HCT116 (cell line): ENCODE measurements at regions not wholly inside any gene's neighbourhood (a gene's known extent, or its start where the extent isn't known, plus 50 kb on each side); places are given as distances from the start of the nearest gene placed in this dataset.

Experiments
- ATAC-seq: fragments of 200-7000 bp; cut with Tn5 transposase; 2 replicates; pipeline ENCODE4 v1.9.1; 2020; ENCODE audit warnings: mild to moderate bottlenecking, moderate library complexity
- BruUV-seq: library from RNA; stranded (reverse); fragments of 400-500 nt; replicated peaks from 2 replicates; lab custom pipeline; 2021; lab: Mats Ljungman, UMichigan
- CTCF ChIA-PET: fragments of 300-600 bp; sonication (Branson Sonifier 250); formaldehyde crosslinking; loops from one replicate; lab custom pipeline; 2021; ENCODE audit warnings: antibody characterized with exemption; lab: Charles Lee
- POLR2A ChIA-PET: fragments of 300-600, 350-600 bp; sonication (Branson Sonifier 250); formaldehyde crosslinking; loops from one replicate; lab custom pipeline; 2021; ENCODE audit warnings: antibody characterized with exemption; lab: Charles Lee
- RAD21 ChIA-PET, 2 experiments: fragments of 300-600 bp; sonication (Branson Sonifier 250); formaldehyde crosslinking; loops; one replicate each; lab custom pipeline; 2023; ENCODE audit warnings: low total read pairs in 2 of 2; ENCODE audit not compliant: uncharacterized antibody in 2 of 2, unreplicated experiment in 2 of 2, low non-redundant PET in 1 of 2; lab: Charles Lee
- DNase-seq: peaks from one replicate; pipeline ENCODE4 v3.0.0-alpha.2; 2010; ENCODE audit warnings: low read depth, low spot score
- H2AFZ ChIP-seq: fragments of 200-600 bp; shearing (Covaris generic), sonication (generic); 2 replicates; pipeline ENCODE4 v1.6.1; 2017; ENCODE audit warnings: low read depth, mixed run types, mixed read lengths, antibody characterized with exemption, low read length; ENCODE audit not compliant: poor library complexity, severe bottlenecking
- H3K27ac ChIP-seq: 2 replicates; pipeline ENCODE4 v1.5.1; 2012; ENCODE audit warnings: low read depth, low read length
- H3K27me3 ChIP-seq: fragments of 200-600 bp; sonication (generic); 2 replicates; pipeline ENCODE4 v1.6.1; 2016; ENCODE audit warnings: mixed run types, low read length, mixed read lengths; ENCODE audit not compliant: insufficient read depth
- H3K36me3 ChIP-seq, 2 experiments: fragments of 200-500 bp in 1 of 2; fragments of 200-600 bp in 1 of 2; sonication (Bioruptor generic) in 1 of 2; sonication (generic) in 1 of 2; 2 replicates each; pipeline versions ENCODE4 v1.5.1 to v1.6.1; 2014 to 2016; ENCODE audit warnings: low read length in 2 of 2, inconsistent platforms in 1 of 2, mixed read lengths in 1 of 2, mixed run types in 1 of 2; ENCODE audit not compliant: insufficient read depth in 2 of 2, control insufficient read depth in 1 of 2
- H3K4me1 ChIP-seq, 2 experiments: fragments of 200-600 bp in 1 of 2; sonication (generic) in 1 of 2; 2 replicates each; pipeline versions ENCODE4 v1.5.1 to v1.6.1; 2012 to 2017; ENCODE audit warnings: low read length in 2 of 2, inconsistent platforms in 1 of 2, mild to moderate bottlenecking in 1 of 2, mixed read lengths in 1 of 2, mixed run types in 1 of 2, moderate library complexity in 1 of 2; ENCODE audit not compliant: insufficient read depth in 2 of 2, control insufficient read depth in 1 of 2
- H3K4me2 ChIP-seq: fragments of 200-600 bp; sonication (generic); 2 replicates; pipeline ENCODE4 v1.6.1; 2017; ENCODE audit warnings: mixed run types, low read length, mixed read lengths
- H3K4me3 ChIP-seq, 2 experiments: fragments of 200-600 bp in 1 of 2; sonication (generic) in 1 of 2; replicated peaks in 1 of 2; 2 replicates each; pipeline ENCODE4 v1.5.1; 2011 to 2016; ENCODE audit warnings: low read length in 2 of 2, control low read depth in 1 of 2, low read depth in 1 of 2, mild to moderate bottlenecking in 1 of 2, mixed read lengths in 1 of 2, mixed run types in 1 of 2
- H3K79me2 ChIP-seq: fragments of 200-600 bp; sonication (generic); 2 replicates; pipeline ENCODE4 v1.6.1; 2017; ENCODE audit warnings: mild to moderate bottlenecking, mixed run types, low read length, moderate library complexity, mixed read lengths; ENCODE audit not compliant: insufficient read depth
- H3K9ac ChIP-seq: fragments of 200-600 bp; sonication (generic); 2 replicates; pipeline ENCODE4 v1.6.1; 2016; ENCODE audit warnings: low read length, mixed read lengths
- H3K9me2 ChIP-seq: fragments of 200-600 bp; sonication (generic), shearing (Covaris generic); 2 replicates; pipeline ENCODE4 v1.6.1; 2017; ENCODE audit warnings: mixed run types, mild to moderate bottlenecking, moderate library complexity; ENCODE audit not compliant: insufficient read depth
- H3K9me3 ChIP-seq, 2 experiments: fragments of 200-500 bp in 1 of 2; fragments of 200-600 bp in 1 of 2; sonication (Bioruptor generic) in 1 of 2; sonication (generic) in 1 of 2; 2 replicates each; pipeline ENCODE4 v1.6.1; 2014 to 2017; ENCODE audit warnings: low read length in 2 of 2, mixed read lengths in 2 of 2, inconsistent platforms in 1 of 2, low read depth in 1 of 2, mild to moderate bottlenecking in 1 of 2, mixed run types in 1 of 2, moderate library complexity in 1 of 2; ENCODE audit not compliant: control insufficient read depth in 1 of 2, insufficient read depth in 1 of 2
- H4K20me1 ChIP-seq: fragments of 200-600 bp; sonication (generic), shearing (Covaris generic); 2 replicates; pipeline ENCODE4 v1.6.1; 2017; ENCODE audit warnings: mixed run types, mild to moderate bottlenecking, moderate library complexity; ENCODE audit not compliant: insufficient read depth
- EGR1 ChIP-seq: IDR thresholded peaks from 2 replicates; pipeline ENCODE4 v1.6.1; 2012; ENCODE audit warnings: low read depth
- ELF1 ChIP-seq: IDR thresholded peaks from 2 replicates; pipeline ENCODE4 v1.6.1; 2012; ENCODE audit warnings: low read depth, borderline replicate concordance
- EZH2 ChIP-seq: fragments of 200-600 bp; sonication (generic); IDR thresholded peaks from 2 replicates; pipeline ENCODE4 v1.6.1; 2017; ENCODE audit warnings: antibody characterized with exemption, mixed run types
- EZH2phosphoT487 ChIP-seq: fragments of 200-600 bp; IDR thresholded peaks from 2 replicates; pipeline ENCODE4 v1.6.1; 2018; ENCODE audit warnings: antibody characterized with exemption, borderline replicate concordance
- FOSL1 ChIP-seq: IDR thresholded peaks from 2 replicates; pipeline ENCODE4 v1.6.1; 2012; ENCODE audit warnings: low read depth
- JUND ChIP-seq: IDR thresholded peaks from 2 replicates; pipeline ENCODE4 v1.6.1; 2012
- RAD21 ChIP-seq: IDR thresholded peaks from 2 replicates; pipeline ENCODE4 v1.6.1; 2012; ENCODE audit warnings: low read depth, mild to moderate bottlenecking
- SRF ChIP-seq: IDR thresholded peaks from 2 replicates; pipeline ENCODE4 v1.6.1; 2012; ENCODE audit warnings: low read depth
- YY1 ChIP-seq: IDR thresholded peaks from 2 replicates; pipeline ENCODE4 v1.6.1; 2011; ENCODE audit warnings: low read length, low read depth, moderate library complexity, mild to moderate bottlenecking; ENCODE audit not compliant: insufficient replicate concordance; ENCODE audit errors: extremely low read depth
- ZFX ChIP-seq: fragments of 450-650 bp; IDR thresholded peaks from 2 replicates; pipeline ENCODE4 v1.6.1; 2017
- ZNF274 ChIP-seq: fragments of 200-500 bp; sonication (Bioruptor generic); IDR thresholded peaks from 2 replicates; pipeline ENCODE4 v1.6.1; 2014; ENCODE audit warnings: mild to moderate bottlenecking, low read depth, low read length, inconsistent platforms
- intact Hi-C: fragments of 100-400 bp; cut with micrococcal nuclease; formaldehyde crosslinking; loops from 2 replicates; pipeline ENCODE4 v1.10.0; 2022
- TF ChIP-seq, protein P1 (sequence below): IDR thresholded peaks from 2 replicates; pipeline ENCODE4 v1.6.1; 2012
- TF ChIP-seq, protein P2 (sequence below), 3 experiments: fragments of 200-600 bp in 1 of 3; sonication (generic) in 1 of 3; IDR thresholded peaks in 2 of 3; conservative IDR thresholded peaks in 1 of 3; 2 replicates each; pipeline ENCODE4 v1.5.1; 2012 to 2017; ENCODE audit warnings: low read depth in 2 of 3, low read length in 2 of 3, antibody characterized with exemption in 1 of 3, borderline replicate concordance in 1 of 3, control low read depth in 1 of 3, mild to moderate bottlenecking in 1 of 3, mixed read lengths in 1 of 3, mixed run types in 1 of 3, moderate library complexity in 1 of 3; ENCODE audit not compliant: insufficient read depth in 1 of 3
- TF ChIP-seq, protein P3 (sequence below): IDR thresholded peaks from 2 replicates; pipeline ENCODE4 v1.6.1; 2011; ENCODE audit warnings: mild to moderate bottlenecking, low read length, moderate library complexity; ENCODE audit not compliant: insufficient replicate concordance; ENCODE audit errors: extremely low read depth

DNA sequence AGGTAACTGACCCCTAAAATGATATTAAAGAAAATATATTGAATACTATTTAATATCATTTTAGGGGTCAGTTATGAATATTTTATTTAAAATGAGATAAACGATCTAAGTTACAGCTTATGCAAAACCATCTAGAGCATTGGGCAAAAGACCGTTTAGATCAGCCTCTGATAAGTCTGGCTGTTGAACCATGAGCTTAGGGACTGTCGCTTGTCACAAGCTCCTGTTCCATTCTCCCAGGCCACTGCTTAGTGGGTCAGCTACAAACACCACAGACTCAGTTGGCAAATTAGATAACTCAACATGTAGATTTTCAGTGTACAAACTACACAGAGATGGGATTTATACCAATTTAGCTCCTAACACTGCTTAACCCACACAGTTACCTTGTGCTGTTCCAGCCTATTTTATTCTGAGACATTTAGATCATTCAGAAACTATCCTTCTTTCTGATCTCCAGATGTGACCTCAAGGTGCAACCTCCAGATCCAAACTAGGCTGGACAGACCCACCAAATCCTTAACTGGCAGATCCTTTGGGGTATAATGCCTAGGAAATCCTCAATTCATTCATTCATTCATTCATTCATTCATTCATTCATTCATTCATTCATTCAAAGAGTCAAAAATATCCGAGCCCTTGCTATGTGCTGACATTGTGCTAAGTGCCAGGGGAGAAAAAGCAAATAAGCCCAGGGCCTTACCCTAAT lies 82.8 kb downstream of the HRH4 start (continued):
- TF ChIP-seq ZFX: no peak
- no peak for TF ChIP-seq EGR1
- TF ChIP-seq, protein P1, sequence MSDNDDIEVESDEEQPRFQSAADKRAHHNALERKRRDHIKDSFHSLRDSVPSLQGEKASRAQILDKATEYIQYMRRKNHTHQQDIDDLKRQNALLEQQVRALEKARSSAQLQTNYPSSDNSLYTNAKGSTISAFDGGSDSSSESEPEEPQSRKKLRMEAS: no peak
- TF ChIP-seq SRF: no peak

DNA sequence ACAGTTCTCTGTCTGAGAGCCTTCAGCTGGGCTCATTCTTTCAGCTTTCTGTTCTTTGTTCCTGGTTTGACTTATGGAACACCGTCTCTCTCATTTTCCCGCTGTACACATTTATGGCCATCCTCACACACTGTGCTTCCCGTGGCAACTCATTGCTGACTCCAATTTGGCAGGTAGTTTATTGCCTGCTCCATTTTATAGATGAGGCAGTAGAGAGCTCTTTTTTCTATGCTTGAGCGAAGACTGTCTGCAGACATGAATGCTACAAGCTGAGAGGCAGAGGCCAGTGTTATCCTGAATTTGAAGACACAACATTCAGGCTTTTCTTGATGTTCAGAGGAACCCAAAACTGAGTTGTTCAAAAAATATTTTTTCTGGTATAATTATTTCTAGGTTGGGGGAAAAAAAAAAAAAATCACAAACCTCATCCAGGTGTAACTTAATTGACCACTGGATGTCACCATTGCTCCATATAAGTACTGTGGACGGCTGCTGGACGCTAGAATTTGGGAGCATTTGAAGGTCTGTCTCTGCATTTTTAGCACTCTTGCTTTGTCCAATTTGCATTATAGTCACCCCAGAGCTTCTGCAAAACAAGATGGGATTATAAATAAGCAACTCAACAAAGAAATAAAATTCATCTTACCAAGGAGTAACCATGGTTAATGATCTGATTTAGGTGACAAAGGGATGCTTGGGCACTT lies 83.5 kb downstream of the HRH4 start:
- RAD21 ChIA-PET: interaction anchor here in 1 of 2 experiments (0.6 to 1.3 kb wide), 3 partner anchors 17 to 1719 kb away, joined by 3 read pairs; no protein-coding TSS in a partner anchor
- H3K36me3 ChIP-seq: no peaks in the 10 kb centered on the region

More for the DNA sequence above, 83.5 kb downstream of the HRH4 start:
- Histone ChIP-seq H4K20me1 (no peaks in the 10 kb centered on the region), H3K27me3 (no peaks in the 10 kb centered on the region), H3K4me2 (no peak overlapping the region), H3K79me2 (no peaks in the 10 kb centered on the region), H3K9me2 (no peaks in the 10 kb centered on the region), H3K9ac (no peak overlapping the region), H3K4me1 (no peaks in the 10 kb centered on the region), H3K9me3 (no peaks in the 10 kb centered on the region), H3K27ac (no peak overlapping the region), H2AFZ (no peak overlapping the region), H3K4me3 (no peak overlapping the region)
- intact Hi-C loops: loop anchor here (1.0 to 10.0 kb wide), 6 partner anchors 59 to 1352 kb away; no protein-coding TSS in a partner anchor
- POLR2A ChIA-PET: no interaction called here
- ATAC-seq: peak; percentile 73
- CTCF ChIA-PET: interaction anchor here (0.7 to 2.0 kb wide), 8 partner anchors 9 to 188 kb away, joined by 3 to 28 read pairs (median 4); no protein-coding TSS in a partner anchor
- DNase-seq: peak; percentile 22
- BruUV-seq: no TSS peak
- no peak for TF ChIP-seq ELF1
- TF ChIP-seq, protein P2, sequence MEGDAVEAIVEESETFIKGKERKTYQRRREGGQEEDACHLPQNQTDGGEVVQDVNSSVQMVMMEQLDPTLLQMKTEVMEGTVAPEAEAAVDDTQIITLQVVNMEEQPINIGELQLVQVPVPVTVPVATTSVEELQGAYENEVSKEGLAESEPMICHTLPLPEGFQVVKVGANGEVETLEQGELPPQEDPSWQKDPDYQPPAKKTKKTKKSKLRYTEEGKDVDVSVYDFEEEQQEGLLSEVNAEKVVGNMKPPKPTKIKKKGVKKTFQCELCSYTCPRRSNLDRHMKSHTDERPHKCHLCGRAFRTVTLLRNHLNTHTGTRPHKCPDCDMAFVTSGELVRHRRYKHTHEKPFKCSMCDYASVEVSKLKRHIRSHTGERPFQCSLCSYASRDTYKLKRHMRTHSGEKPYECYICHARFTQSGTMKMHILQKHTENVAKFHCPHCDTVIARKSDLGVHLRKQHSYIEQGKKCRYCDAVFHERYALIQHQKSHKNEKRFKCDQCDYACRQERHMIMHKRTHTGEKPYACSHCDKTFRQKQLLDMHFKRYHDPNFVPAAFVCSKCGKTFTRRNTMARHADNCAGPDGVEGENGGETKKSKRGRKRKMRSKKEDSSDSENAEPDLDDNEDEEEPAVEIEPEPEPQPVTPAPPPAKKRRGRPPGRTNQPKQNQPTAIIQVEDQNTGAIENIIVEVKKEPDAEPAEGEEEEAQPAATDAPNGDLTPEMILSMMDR (IDR thresholded peaks at IDR 0.05 in 2 of 3, conservative IDR thresholded peaks at IDR 0.05 in 1 of 3; ENCODE audit: borderline replicate concordance in 1 of 3, insufficient read depth in 1 of 3, low read depth in 2 of 3, low read length in 2 of 3): peak; percentile 43 to 75 (median 47); a peak in 5 of 6 replicates
- TF ChIP-seq RAD21: peak; percentile 66
- TF ChIP-seq JUND: no peak
- TF ChIP-seq, protein P3, sequence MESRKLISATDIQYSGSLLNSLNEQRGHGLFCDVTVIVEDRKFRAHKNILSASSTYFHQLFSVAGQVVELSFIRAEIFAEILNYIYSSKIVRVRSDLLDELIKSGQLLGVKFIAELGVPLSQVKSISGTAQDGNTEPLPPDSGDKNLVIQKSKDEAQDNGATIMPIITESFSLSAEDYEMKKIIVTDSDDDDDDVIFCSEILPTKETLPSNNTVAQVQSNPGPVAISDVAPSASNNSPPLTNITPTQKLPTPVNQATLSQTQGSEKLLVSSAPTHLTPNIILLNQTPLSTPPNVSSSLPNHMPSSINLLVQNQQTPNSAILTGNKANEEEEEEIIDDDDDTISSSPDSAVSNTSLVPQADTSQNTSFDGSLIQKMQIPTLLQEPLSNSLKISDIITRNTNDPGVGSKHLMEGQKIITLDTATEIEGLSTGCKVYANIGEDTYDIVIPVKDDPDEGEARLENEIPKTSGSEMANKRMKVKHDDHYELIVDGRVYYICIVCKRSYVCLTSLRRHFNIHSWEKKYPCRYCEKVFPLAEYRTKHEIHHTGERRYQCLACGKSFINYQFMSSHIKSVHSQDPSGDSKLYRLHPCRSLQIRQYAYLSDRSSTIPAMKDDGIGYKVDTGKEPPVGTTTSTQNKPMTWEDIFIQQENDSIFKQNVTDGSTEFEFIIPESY: no peak
- TF ChIP-seq YY1: no peak
- no peak for TF ChIP-seq EZH2phosphoT487
- TF ChIP-seq FOSL1: no peak
- TF ChIP-seq EZH2: no peak
- TF ChIP-seq ZNF274: no peak
- TF ChIP-seq, all 23 proteins: peak for 2
